ENCODE measurements at regions not wholly inside any gene's neighbourhood (a gene's known extent, or its start where the extent isn't known, plus 50 kb on each side); places are given as distances from the start of the nearest gene placed in this dataset.

DNA sequence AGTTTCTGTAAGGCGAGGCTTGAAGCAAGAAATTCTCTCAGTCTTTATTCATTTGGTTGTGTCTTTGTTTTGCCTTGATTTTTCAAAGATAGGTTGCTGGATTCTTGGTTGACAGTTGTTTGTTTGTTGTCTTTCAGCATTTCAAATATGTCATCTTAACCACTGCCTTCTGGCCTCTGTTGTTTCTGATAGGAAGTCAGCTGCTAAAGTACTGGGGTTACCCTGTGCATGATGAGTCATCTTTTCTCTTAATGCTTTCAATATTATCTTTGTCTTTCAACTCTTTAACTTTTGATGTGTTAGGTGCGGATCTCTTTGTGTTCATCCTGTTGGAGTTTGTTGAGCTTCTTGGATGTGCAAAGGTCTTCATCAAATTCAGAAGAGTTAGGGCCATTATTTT, 1571.3 kb downstream of the MAT2B start:
- DNase-seq (ENCODE audit: low read depth), result no peak

DNA sequence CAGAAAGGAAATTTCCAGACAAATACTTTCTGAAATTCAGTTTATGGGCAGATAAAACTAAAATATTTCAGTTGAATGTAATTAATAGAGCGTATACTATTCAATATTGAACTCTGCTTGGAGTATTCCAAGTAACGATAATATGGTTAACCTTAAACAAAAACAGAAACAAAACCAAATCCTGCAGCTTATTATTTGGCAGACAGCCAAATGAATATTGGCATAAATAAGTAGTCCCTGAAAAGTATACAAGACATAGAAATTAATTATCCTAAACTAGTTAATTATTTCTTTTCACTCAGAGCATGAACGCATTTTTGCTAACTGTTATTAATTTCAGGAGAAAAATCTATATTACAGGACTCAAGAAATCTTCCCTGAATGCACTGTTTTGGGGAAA, 1574.0 kb downstream of the MAT2B start:
- no peak for DNase-seq (ENCODE audit: low read depth)

GRCh38 chr5:165083394-165083793, 1578.0 kb downstream of the MAT2B start:
- DNase-seq (ENCODE audit: low read depth), result no peak

GRCh38 chr5:165086465-165086864, 1581.0 kb downstream of the MAT2B start:
- DNase-seq (ENCODE audit: low read depth), result no peak

DNA sequence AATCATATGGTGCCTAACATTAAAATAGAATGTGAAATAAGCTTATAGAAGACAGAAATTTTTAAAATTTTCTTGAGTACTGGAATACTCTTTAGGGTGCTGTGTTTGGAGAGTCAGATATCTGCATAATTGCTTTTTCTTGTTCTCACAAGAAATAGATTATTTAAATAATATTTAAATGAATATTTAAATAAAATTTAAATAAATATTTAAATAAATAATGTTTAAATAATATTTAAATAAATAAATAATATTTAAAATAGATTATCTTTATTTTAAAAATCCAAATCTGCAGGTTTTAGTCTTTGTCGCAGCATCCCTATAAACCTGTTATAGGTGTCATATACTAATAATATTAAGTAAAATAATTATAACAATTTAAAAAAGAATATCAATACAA, 1589.4 kb downstream of the MAT2B start:
- DNase-seq (ENCODE audit: low read depth), result no peak

GRCh38 chr5:165101709-165102108, 1596.3 kb downstream of the MAT2B start:
- no peak for DNase-seq (ENCODE audit: low read depth)

- DNase-seq (ENCODE audit: low read depth), result no peak
These were observed 1599.2 kb downstream of the MAT2B start for GRCh38 chr5:165104611-165105010.

DNA sequence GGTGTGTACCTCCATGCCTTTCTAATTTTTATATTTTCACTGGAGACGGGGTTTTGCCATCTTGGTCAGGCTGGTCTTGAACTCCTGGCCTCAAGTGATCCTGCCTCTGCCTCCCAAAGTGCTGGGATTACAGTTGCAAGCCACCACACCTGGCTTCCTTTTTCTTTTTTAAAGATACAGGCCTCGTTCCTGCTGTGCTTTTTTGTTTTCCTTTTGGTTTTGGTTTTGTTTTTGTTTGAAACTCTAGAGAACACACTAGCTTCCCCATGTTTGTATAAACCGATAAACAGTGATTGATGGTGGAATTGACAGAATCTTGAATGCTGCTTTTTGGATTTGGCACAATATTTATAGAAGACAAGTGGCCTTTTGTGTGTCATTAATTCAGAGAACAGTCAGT, 1603.4 kb downstream of the MAT2B start:
- DNase-seq (ENCODE audit: low read depth), result no peak

GRCh38 chr5:165119175-165119574, 1613.8 kb downstream of the MAT2B start:
- DNase-seq (ENCODE audit: low read depth), result no peak

- DNase-seq (ENCODE audit: low read depth), result no peak
These were observed 1621.2 kb downstream of the MAT2B start for GRCh38 chr5:165126598-165126997.

- DNase-seq (ENCODE audit: low read depth), result no peak
These were observed 1622.5 kb downstream of the MAT2B start for GRCh38 chr5:165127941-165128340.

DNA sequence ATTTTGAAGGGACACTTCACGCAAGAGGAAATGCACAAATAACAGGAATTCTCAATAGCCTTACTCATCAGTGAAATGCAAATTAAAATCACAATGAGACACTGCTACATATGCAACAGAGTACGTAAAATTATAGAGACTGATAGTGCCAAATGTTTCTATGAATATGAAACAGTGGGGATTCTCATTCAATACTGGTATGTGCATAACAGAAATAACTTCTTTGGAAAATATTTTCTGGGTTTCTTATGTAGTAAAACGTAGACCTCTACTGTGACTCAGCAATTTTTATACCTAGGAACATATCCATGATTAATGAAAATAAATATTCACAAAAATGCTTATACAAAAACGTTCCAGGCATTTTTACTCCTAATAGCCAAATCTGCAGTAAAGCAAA, 1625.2 kb downstream of the MAT2B start:
- DNase-seq (ENCODE audit: low read depth), result no peak

DNA sequence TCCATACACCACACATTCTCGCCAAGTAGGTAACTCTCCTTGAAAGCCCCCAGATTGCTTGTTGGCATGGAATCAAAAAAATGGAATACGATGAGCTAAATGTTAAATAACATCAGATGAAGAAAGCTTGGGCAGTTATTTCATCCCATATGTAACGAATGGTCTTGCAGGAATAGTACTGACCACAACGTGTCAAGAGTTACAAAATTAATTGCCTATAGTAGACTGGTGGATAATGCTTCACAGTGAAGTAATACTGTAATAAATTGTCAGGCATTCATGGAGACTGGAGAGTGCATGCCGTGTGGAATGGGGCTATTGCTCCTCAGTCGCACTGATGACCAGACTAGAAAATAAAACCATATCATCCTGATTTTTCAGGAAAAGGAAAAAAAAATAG, 1628.7 kb downstream of the MAT2B start:
- no peak for DNase-seq (ENCODE audit: low read depth)

DNA sequence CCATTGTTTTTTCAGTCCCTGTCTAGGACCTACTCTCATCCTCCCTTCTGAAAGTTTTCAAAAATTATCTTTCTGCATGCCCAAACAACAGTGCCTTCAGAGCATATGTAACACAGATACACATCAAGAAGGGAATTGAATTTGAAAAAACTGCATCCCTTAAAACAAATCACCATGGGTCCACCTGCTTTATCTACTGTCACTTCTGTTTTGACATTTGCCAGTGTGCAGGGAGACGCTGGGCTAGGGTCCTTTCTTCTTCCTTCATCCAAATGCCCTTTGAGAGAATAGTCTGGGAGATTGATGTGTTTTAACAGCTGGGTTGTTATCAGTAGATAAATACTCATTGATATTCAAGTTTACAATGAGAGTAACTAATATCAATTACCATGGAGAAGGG, 1630.1 kb downstream of the MAT2B start:
- DNase-seq (ENCODE audit: low read depth), result no peak

DNA sequence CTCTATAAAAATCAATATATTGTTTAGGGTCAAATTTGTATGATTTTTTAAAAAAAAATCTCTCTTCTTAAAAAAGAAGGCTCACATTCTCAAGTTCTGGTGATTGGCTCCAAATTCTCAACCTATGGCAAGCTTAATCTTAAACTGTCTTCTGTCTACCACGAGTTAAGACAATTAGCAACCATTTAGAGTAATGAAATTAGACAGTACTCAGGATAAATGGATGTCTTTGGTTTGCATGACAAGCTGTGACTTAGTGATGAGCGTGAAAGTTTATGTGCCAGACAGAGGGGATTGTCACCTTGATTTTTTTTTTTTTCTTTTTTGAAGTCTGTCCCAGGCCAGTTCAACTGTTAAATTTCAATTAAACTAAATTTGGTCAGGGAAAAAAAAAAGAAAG, 1632.3 kb downstream of the MAT2B start:
- DNase-seq (ENCODE audit: low read depth), result no peak

GRCh38 chr5:165138236-165138635, 1632.8 kb downstream of the MAT2B start:
- DNase-seq (ENCODE audit: low read depth), result no peak

GRCh38 chr5:165139262-165139661, 1633.8 kb downstream of the MAT2B start:
- no peak for DNase-seq (ENCODE audit: low read depth)

DNA sequence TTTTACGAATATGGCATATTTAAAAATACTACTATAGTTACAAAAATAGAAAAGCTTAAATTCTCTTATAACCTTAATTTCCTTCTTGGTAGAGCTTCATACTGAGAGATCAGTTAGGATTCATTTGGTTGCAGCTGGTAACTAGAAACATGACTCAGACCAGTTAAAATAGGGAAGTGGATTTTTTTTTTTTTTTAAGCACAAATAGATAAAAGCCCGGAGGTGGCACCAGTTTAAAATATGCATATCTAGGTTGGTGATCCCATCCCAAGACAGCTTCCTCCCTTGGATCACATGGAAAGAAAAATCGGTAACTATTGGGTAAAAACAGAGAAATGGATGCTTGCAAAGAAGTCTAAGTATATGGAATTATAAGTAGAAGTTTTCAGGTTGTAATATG, 1634.3 kb downstream of the MAT2B start:
- DNase-seq (ENCODE audit: low read depth), result no peak

DNA sequence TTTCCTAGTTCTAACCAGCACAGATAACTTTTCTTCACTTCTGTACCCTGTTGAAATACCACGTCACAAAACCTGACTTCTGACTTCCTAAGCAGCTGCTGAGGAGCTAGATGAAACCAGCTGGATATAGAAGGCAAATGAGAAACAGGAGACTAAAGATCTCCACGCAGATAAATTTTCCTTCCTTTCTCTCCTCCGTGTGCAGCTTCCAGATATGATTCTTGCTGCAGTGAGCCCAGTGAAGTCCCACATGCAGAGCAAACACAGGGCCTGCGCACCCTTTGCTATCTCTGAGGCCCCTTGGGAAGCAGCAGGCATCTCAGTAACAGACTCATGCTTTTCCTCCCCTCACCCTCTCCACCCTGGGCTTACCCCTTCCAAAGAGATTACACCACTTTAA, 1638.3 kb downstream of the MAT2B start:
- DNase-seq (ENCODE audit: low read depth), result no peak

DNA sequence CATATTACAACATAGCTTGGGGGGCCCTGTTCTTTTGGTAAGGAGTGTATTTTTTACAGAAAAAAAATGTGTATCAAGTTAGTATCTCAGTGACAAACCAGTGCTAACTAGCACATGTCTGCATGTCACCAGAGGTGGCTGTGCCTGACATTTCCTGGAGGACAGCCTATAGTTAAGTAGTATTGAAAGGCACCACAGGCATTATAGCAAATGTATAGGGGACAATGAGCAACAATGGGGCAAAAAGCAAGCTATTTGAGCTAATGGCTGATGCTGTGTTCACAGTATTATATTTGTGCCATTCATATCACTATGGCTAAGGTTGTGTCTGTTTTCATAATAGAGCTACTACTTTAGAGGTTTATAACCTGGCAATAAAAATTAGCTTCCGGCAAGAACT, 1644.0 kb downstream of the MAT2B start:
- no peak for DNase-seq (ENCODE audit: low read depth)

- DNase-seq (ENCODE audit: low read depth), result no peak
These were observed 1646.6 kb downstream of the MAT2B start for GRCh38 chr5:165152058-165152457.

DNA sequence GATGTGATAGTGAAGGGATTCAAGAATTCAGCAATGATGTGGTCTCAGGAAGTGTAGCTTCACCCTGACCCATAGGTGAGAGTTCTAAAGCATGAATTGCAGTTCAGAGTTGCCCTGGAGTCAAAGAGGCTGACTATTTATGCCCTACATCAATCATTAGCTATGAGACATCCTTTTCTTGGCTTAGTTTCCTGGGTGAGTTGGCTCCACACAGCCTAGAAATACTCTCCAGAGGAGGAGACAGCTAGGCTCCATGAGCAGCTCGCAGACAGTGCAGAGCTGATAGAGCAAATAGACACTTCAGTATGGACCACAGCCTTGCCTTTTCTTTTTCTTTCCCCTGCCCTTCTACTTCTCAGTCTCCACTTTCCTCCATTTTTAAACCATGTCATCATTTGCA, 1651.8 kb downstream of the MAT2B start:
- no peak for DNase-seq (ENCODE audit: low read depth)

DNA sequence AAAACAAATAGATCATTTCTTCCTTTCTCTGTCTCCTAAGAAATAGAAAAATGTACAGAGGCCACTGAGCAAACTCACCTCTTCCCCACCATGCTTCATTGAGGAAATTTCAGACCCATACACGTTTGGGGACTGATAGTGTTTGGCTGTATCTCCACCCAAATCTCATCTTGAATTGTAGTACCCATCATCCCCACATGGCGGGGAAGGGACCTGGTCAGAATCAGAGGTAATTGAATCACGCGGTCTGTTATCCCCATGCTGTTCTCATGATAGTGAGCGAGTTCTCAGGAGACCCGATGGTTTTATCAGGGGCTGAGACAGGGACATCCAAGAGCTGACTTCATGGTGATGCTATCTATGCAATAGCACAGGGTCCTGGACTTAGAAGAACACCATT, 1655.8 kb downstream of the MAT2B start:
- DNase-seq (ENCODE audit: low read depth), result peak; percentile 9

DNA sequence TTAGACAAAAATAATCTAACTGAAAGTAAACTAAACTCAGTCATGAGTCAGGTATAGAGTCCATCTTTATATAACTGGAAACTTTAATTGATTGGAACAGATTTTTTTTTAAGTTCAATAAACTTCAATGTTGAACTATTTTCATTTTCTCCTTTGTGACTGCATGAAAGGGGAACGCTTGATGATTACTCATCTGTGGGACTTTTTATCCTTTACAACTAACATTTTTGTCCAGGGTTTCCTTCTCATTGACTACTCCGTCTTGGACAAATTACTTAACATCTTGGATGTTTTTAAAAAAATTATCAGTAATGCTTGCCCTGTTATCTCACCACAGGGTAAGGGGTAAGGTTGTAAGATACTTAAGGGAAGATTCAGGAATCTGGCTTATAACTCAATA, 1658.4 kb downstream of the MAT2B start:
- no peak for DNase-seq (ENCODE audit: low read depth)

DNA sequence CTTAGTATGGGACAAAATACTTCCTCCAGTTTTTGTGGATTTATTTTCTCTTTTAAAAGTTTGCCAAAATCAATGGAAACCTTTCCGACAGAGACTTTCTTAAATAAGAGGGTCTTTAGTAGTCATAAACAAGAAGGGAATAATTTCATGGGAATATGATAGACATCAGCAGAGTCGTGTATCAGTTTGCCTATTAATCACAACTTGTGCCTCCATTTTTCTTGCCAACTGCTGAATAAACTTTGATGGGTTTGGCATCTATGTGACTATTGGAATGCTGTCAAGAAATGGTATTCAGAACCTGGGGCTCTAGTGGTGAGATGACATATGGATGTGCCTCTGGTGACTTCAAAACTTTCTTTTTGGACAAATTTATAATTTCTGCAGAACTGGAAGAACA, 1668.2 kb downstream of the MAT2B start:
- no peak for DNase-seq (ENCODE audit: low read depth)
